GM13977 (cell line): ENCODE measurements at regions not wholly inside any gene's neighbourhood (a gene's known extent, or its start where the extent isn't known, plus 50 kb on each side); places are given as distances from the start of the nearest gene placed in this dataset.

ENCODE experiments used
- DNase-seq: peaks from one replicate; pipeline ENCODE4 v3.0.0; 2012; ENCODE audit warnings: low spot score
- in situ Hi-C: fragments of 300-500 bp; cut with MboI; formaldehyde crosslinking; loops from one replicate; pipeline ENCODE4 v1.12.0; 2022; ENCODE audit warnings: low sequenced_read_pairs, low pct_unique_long_range_greater_than_20kb, mixed read lengths, inconsistent platforms; ENCODE audit not compliant: unreplicated experiment
- TF ChIP-seq, protein P1 (sequence below): IDR thresholded peaks from 2 replicates; pipeline ENCODE4 v1.5.1; 2012; ENCODE audit warnings: mild to moderate bottlenecking, control low read depth; ENCODE audit not compliant: insufficient read depth; ENCODE audit errors: extremely low read depth, missing control alignments

DNA sequence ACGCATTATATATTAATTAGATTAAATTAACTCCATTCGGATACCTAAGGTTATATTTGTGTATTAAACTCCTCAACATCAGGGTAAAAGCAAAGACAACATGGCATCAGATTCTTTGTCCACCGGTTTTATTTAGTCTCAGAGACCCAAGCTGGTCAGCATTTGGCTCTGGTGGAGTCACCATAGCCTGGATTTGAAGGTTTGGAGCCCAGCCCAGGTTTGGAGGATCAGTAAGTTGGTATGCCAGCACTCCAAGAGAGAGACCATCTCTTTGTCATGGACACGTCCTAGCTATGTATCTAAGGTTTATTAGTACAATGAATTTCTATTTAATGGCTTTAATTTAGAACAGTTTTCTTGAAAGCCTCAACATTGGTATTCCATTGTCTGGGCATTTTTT is 328.4 kb upstream of the RBFOX1 start:
- in situ Hi-C loops: no loop called here
- DNase-seq: no peak
- TF ChIP-seq, protein P1, sequence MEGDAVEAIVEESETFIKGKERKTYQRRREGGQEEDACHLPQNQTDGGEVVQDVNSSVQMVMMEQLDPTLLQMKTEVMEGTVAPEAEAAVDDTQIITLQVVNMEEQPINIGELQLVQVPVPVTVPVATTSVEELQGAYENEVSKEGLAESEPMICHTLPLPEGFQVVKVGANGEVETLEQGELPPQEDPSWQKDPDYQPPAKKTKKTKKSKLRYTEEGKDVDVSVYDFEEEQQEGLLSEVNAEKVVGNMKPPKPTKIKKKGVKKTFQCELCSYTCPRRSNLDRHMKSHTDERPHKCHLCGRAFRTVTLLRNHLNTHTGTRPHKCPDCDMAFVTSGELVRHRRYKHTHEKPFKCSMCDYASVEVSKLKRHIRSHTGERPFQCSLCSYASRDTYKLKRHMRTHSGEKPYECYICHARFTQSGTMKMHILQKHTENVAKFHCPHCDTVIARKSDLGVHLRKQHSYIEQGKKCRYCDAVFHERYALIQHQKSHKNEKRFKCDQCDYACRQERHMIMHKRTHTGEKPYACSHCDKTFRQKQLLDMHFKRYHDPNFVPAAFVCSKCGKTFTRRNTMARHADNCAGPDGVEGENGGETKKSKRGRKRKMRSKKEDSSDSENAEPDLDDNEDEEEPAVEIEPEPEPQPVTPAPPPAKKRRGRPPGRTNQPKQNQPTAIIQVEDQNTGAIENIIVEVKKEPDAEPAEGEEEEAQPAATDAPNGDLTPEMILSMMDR: no peak

DNA sequence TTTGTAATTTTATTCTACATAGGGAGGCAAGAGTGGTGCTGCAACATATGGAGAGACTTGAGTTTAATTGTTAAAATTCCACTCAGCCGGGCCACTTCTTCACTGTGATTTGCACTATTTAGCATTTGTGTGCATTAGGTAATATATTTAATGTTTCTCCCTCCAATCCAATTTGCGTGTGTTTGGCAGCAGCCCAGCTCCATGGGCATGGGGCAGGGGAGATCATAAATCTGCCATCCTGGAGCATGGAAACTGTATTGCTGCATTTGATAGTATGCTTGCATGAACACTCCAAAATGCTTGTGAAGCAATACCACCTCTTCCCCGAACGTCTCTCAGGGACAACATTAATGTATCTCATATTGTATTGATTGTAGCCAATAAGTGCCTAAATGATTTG is 339.1 kb upstream of the RBFOX1 start:
- TF ChIP-seq, protein P1: no peak
- in situ Hi-C loops: no loop called here
- DNase-seq: no peak

DNA sequence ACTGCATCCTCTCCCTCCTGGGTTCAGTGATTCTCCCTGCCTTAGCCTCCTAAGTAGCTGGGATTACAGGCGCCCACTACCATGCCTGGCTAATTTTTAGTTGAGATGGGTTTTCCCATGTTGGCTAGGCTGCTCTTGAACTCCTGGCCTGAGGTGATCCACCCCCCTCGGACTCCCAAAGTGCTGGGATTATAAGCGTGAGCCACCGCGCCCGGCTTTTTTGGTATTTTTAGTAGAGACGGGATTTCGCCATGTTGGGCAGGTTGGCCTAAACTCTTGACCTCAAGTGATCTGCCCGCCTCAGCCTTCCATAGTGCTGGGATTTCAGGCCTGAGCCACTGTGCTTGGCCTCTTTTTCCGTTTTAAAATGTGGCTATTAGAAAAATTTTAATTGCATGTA is 343.8 kb upstream of the RBFOX1 start:
- no peak for DNase-seq
- TF ChIP-seq, protein P1: no peak
- in situ Hi-C loops: no loop called here

DNA sequence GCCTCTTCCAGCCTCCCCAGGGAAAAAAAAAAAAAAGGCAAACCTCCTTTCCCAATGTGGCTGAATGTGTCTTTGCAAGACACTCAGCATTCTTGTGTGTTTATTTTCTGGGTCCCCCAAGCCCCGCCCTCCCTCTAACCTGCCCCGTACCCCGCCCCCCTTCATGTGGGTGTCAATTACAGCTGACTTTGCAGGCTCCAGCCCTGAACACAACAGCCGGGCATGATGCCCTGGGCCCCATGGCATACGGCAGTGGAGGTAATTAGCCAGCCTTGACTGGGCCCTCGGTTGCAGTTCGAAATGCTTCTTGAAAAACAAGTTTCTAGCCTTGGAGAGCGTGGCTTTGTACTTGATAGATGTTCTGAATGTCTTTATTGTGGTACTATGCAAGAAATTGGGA is 354.7 kb upstream of the RBFOX1 start:
- no peak for DNase-seq
- in situ Hi-C loops: no loop called here
- TF ChIP-seq, protein P1: no peak

DNA sequence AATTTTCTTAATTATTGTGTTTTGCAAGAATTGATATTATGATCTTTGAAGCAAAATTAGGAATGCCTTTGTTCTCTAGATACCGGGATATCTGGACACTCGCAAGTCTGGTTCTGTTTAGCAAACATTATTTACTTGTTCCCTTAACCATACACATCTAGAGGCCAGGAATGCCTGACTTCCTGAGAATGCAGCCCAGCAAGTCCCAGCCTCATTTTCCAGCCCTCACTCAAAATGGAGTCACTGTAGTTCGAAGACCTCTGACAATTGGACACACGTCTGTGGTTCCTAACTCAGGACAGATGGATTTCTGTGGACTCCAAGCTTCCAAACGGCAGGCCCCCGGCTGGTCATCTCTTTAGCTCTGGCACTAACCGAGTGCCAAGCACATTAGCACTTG is 355.4 kb upstream of the RBFOX1 start:
- TF ChIP-seq, protein P1: no peak
- in situ Hi-C loops: no loop called here
- no peak for DNase-seq

DNA sequence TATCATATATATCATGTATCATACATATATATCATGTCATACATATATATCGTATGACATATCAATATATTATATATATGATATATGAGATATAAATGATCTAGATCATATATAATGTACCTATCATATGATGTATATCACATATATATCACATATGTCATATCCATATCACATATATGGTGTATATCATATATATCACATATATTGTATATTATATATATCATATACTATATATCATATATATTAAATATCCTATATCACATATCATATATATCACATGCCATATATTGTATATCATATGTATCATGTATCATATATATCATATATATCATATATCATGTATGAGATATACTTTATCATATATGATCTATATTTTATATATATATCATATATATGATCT is 355.9 kb upstream of the RBFOX1 start:
- no peak for DNase-seq
- TF ChIP-seq, protein P1: no peak
- in situ Hi-C loops: no loop called here

DNA sequence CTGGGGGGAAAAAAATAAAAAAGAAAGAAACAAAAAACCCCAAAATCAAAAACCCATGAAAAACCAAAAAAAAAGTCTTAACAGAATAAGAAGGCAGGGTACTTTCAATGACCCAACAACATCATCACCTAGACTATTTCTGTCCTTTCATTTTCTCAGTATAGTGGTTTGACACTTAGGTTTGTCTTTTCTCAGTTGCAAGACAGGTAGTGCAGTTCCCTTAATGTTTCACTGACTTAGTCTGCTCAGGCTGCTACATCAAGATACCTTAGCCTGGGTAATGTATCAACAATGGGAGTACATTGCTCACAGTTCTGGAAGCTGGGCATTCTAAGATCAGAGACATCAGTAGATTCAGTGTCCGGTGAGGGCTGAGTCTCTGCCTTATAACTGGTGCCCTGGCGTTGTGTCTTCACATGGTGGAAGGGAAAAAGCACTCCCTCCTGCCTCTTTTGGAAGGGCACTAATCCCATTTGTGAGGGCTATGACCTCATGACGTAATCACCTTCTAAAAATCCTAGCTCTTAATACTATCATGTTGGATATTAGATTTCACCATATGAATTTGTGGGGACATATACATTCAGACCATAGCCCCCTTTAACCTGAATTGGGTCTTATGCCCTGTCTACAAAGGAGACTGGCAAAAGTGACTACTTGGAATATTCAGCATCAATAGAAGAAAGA is 362.3 kb upstream of the RBFOX1 start:
- in situ Hi-C loops: no loop called here
- TF ChIP-seq, protein P1: no peak
- no peak for DNase-seq
